Hepatocyte (in vitro differentiated cells): ENCODE measurements at regions not wholly inside any gene's neighbourhood (a gene's known extent, or its start where the extent isn't known, plus 50 kb on each side); places are given as distances from the start of the nearest gene placed in this dataset.

ENCODE experiments used
- CTCF ChIP-seq: fragments of 200-600 bp; sonication (generic); IDR thresholded peaks from 2 replicates; pipeline ENCODE4 v1.5.1; 2016; ENCODE audit warnings: antibody characterized with exemption, mild to moderate bottlenecking; ENCODE audit not compliant: poor library complexity
- EZH2 ChIP-seq: fragments of 200-600 bp; sonication (generic); IDR thresholded peaks from 2 replicates; pipeline ENCODE4 v1.6.1; 2016; ENCODE audit warnings: antibody characterized with exemption, mild to moderate bottlenecking, borderline replicate concordance

DNA sequence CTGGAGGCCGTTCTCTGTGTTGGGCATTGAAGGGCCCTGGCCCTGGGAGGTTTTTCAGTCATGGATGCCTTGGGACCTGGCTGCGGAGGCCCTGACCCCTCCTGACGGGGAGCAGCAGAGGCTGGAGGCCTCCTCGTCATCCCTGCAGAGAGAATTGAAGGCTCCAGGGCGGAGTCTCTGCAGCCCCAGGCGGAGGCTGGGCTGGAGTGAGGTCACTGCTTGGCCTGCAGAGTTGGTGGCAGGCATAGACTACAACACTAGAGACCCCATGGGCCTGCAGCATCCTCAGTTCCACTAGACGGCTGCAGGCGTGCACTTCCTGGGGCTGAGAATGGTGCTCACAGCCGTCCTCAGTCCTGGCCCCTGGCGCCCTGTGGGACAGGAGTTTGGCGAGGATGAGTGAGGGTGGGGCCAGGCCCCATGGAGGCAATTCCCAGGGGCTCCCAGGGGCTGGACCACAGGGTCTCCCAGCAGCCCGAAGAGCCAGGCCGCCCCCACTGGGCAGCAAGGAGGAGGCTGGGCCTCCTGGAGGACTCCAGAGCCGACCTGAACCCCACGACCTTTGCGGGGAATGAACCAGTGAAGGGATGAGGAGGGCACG is 1194.9 kb downstream of the BRD1 start:
- TF ChIP-seq EZH2 (no peak), CTCF (no peak)
